NOMO-1 treated with dmso at 0.1 percent for 144 hours (cell line): ENCODE measurements at regions not wholly inside any gene's neighbourhood (a gene's known extent, or its start where the extent isn't known, plus 50 kb on each side); places are given as distances from the start of the nearest gene placed in this dataset.

Source experiments
- DNase-seq: peaks from one replicate; lab custom pipeline; 2025; ENCODE audit not compliant: unreplicated experiment; lab: John Stamatoyannopoulos, UW

DNA sequence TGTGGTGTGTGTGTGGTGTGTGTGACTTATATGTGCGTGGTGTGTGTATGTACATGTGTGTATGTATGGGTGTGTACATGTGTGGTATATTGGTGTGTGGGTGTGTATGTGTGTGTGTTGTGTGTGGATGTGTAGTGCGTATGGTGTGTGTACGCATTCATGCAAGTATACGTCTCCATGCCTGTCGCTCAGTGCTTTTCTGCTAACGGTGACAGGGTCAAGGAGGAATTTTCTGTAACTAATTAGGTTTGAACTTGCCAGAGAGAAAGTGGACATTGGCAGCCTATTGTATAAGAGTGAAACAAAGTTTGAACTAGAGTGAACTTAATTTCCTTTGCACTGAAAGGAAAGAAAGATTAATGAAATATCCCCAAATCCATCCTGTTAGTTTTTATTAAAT lies 120.9 kb upstream of the GSC start:
- DNase-seq: no peak

- DNase-seq: no peak
Observed at GRCh38 chr14:94889520-94890312, 119.8 kb upstream of the GSC start.

DNA sequence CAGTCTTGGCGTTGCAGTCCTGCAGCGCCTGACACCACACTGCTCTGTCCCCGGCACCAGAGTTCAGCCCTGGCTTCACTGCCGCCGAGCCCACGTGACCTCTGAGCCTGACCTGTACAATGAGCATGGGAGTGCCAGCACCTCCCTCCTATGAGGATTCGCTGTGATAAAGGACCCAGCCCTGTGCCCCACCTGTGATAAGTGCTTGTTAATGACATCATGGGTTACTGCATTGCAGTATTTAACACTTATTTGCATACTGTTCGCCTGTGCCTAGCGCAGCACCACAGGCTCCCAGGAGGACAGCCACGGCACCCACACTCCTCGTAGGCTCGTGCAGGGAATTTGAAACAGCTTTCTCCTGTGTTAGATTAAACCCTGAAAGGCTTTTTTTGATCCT lies 118.2 kb upstream of the GSC start:
- no peak for DNase-seq

DNA sequence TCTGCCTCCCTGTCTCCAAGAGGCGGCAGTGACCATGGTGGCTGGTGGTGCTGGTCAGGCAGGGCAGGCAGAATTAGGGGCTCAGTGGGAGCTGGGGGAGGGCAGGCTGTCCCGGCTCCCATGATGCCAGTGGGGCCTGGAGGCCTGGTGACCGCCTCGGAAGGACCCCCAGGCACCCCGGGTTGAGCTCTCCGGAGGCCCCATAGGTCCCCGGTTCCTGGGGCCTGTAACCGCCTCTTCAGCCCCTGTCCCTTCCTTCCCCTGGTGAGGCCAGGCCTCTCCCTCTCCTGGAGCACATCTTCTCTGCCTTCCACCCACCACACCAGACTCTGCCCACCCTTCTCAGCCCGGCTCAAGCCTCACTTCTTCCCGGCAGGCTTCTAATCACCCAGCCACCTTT lies 117.7 kb upstream of the GSC start:
- no peak for DNase-seq

GRCh38 chr14:94886931-94887330 lies 117.0 kb upstream of the GSC start:
- no peak for DNase-seq

GRCh38 chr14:94885481-94886155 lies 115.7 kb upstream of the GSC start:
- no peak for DNase-seq

DNA sequence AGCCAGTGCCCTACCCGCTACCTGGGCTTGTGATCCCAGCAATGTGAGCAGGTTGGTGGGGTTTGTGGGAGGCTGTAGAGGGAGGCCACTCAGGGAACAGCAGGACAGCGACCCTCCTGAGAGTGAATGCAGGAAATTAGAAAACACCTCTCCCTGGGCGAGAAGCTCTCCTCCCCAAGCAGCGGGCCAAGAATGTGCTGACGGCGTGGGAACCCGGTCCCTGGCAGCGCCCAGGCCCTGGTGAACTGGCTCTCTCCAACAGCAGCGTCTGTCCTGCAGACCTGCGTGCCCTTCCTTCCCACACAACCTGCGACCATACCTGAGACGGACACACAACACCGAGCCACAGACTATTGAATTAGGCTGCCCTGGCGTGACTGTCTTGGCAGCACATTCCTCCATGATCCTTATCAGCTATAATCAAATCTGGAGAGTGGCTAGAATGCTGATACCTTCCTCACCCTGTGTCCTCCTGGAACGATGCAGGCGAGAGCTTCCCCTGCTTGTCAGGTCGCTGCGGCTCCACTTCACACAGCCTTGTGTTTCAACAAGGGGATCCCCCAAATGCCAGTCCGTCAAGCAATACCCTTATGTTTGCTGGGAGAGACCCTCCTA lies 114.8 kb upstream of the GSC start:
- no peak for DNase-seq

DNA sequence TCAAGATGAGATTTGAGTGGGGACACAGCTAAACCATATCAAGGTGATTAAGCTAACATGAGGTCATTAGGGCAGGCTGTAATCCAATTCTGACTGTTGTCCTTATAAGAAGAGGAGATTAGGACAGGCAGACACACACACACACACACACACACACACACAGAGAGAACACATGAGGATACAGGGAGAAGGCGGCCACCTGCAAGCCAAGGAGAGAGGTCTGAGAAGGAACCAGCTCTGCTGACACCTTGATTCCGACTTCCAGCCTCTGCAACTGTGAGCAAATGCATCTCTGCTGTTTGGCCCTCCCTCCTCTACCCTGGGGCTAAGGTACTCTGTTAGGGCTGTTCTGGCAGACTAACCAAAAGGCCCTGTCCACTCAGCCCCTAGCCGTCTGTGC lies 112.5 kb upstream of the GSC start:
- no peak for DNase-seq

- DNase-seq: no peak
Observed at GRCh38 chr14:94880876-94881275, 111.0 kb upstream of the GSC start.

- no peak for DNase-seq
Observed at GRCh38 chr14:94880106-94880505, 110.2 kb upstream of the GSC start.

- no peak for DNase-seq
Observed at GRCh38 chr14:94879537-94879936, 109.6 kb upstream of the GSC start.

- DNase-seq: no peak
Observed at GRCh38 chr14:94876306-94876705, 106.4 kb upstream of the GSC start.

DNA sequence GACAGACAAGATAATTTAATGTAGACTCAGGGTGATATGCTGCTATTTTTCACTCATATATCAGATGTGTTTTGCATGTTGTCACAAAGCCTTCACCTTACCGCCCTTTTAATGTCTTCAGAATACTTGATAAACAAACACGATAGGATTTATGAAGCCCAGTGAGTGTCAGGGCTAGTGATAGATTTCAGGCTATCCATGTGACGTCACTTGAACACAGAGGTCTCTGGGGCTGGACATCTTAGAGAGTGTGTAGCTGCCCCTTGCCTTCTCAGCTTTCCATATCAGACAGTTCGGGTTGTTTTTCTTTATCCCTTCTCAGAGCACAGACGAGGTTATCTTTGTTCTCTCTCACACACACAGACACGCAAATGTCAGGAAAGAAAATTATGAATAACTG lies 105.3 kb upstream of the GSC start:
- DNase-seq: no peak

DNA sequence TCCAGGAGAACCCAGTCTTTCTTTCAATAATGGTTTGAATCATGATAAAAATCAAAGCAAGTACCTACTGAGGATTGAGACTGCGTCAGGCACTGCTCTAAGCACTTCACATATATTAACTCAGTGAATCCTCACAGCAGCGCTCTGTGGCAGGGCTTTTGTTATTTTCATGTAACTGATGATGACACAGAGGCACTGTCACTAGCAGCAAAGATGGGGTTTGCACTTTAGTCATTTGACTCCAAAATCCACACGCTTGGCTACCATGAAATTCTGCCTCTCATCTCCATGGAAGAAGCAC lies 98.8 kb upstream of the GSC start:
- no peak for DNase-seq

- no peak for DNase-seq
Observed at GRCh38 chr14:94867946-94868771, 98.2 kb upstream of the GSC start.

DNA sequence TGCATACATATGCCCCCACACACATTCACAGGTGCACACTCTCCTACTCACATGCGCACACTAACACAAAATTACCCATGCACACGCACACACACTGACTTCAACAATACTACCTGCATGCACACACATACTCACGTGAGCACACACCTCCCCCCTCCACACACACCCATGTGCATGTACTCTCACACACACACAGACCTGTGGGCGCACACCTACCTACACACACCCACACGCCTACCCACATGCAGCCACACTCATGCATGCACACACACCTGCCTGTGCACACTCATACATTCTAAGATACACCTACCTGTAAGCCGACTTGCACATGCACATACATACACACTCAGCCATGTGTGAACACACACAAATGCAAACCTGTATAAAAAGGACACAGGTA lies 97.3 kb upstream of the GSC start:
- DNase-seq: no peak

GRCh38 chr14:94864387-94865195 lies 94.7 kb upstream of the GSC start:
- no peak for DNase-seq

- DNase-seq: no peak
Observed at GRCh38 chr14:94863366-94863765, 93.5 kb upstream of the GSC start.

DNA sequence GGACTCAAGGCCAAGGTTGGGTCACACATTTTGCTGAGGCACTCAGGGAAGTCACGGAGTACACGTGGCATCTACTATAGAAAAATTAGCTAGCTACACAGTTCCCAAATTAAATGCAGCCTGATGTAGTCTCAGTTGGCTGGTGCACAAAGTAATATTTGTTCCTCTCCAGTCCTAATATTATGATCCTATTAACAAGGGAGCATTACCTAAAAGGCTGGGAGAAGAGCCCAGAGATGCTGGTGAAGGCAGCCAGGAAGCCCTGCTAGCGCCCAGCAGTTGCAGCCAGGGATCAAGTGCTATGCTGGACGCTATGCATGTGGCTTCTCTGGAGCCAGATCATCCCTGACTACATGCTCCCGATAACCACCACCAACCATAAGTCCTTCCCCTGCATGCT lies 88.0 kb upstream of the GSC start:
- DNase-seq: no peak

DNA sequence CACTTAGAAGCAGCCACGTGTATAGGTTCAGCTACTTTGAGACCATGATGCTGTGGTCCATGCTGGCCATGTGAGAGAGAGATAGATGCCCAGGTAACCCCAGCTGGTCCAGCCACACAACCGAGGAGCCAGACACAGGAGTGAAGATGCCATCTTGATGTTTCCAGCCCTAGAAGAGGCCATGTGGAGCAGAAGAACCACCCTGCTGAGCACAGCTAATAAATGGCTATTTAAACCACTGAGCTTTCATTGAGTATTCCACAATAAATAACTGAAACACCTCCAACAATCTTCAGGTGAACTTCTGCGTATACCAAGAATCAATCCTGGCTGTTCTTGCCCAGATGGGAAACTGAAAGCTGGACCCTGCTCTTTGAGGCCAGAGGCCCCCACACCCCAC lies 84.0 kb upstream of the GSC start:
- DNase-seq: no peak
